ENCODE measurements at regions not wholly inside any gene's neighbourhood (a gene's known extent, or its start where the extent isn't known, plus 50 kb on each side); places are given as distances from the start of the nearest gene placed in this dataset.

GRCh38 chr2:12440731-12441130, 276.0 kb upstream of the TRIB2 start:
- peaks cover 2% of the 10 kb centered on the region for H3K4me1 Mint-ChIP-seq (ENCODE audit: low read depth)

GRCh38 chr2:12441750-12442475, 274.8 kb upstream of the TRIB2 start:
- H3K4me3 Mint-ChIP-seq (ENCODE audit: low read depth), result no peak overlapping the region
- peaks cover 34% of the 10 kb centered on the region for H3K27me3 Mint-ChIP-seq
- no peaks in the 10 kb centered on the region for H3K9me3 Mint-ChIP-seq (ENCODE audit: low read depth)
- no peak overlapping the region for H3K27ac Mint-ChIP-seq
- peaks cover 2% of the 10 kb centered on the region for H3K4me1 Mint-ChIP-seq (ENCODE audit: low read depth)
- no peaks in the 10 kb centered on the region for H3K36me3 Mint-ChIP-seq (ENCODE audit: insufficient read depth)
- DNase-seq (ENCODE audit: low spot score, unreplicated experiment), result no peak
- no peak for TF ChIP-seq CTCF (IDR thresholded peaks at IDR 0.05; ENCODE audit: unreplicated experiment)

More at GRCh38 chr2:12440731-12441130, 276.0 kb upstream of the TRIB2 start:
- H3K27ac Mint-ChIP-seq, result no peak overlapping the region
- peaks cover 38% of the 10 kb centered on the region for H3K27me3 Mint-ChIP-seq
- H3K4me3 Mint-ChIP-seq (ENCODE audit: low read depth), result no peak overlapping the region
- DNase-seq (ENCODE audit: low spot score, unreplicated experiment), result no peak
- no peaks in the 10 kb centered on the region for H3K36me3 Mint-ChIP-seq (ENCODE audit: insufficient read depth)
- H3K9me3 Mint-ChIP-seq (ENCODE audit: low read depth), result no peaks in the 10 kb centered on the region
- no peak for TF ChIP-seq CTCF (IDR thresholded peaks at IDR 0.05; ENCODE audit: unreplicated experiment)

- no peak overlapping the region for H3K27ac Mint-ChIP-seq
- peaks cover 36% of the 10 kb centered on the region for H3K27me3 Mint-ChIP-seq
- no peak overlapping the region for H3K4me3 Mint-ChIP-seq (ENCODE audit: low read depth)
- H3K9me3 Mint-ChIP-seq (ENCODE audit: low read depth), result no peaks in the 10 kb centered on the region
- no peaks in the 10 kb centered on the region for H3K36me3 Mint-ChIP-seq (ENCODE audit: insufficient read depth)
- TF ChIP-seq CTCF (IDR thresholded peaks at IDR 0.05; ENCODE audit: unreplicated experiment), result no peak
- no peak for DNase-seq (ENCODE audit: low spot score, unreplicated experiment)
- peaks cover 2% of the 10 kb centered on the region for H3K4me1 Mint-ChIP-seq (ENCODE audit: low read depth)
Measured at GRCh38 chr2:12442476-12442847, 274.3 kb upstream of the TRIB2 start.

- TF ChIP-seq CTCF (IDR thresholded peaks at IDR 0.05; ENCODE audit: unreplicated experiment), result no peak
- no peaks in the 10 kb centered on the region for H3K9me3 Mint-ChIP-seq (ENCODE audit: low read depth)
- no peak overlapping the region for H3K27ac Mint-ChIP-seq
- no peak for DNase-seq (ENCODE audit: low spot score, unreplicated experiment)
- no peak overlapping the region for H3K4me3 Mint-ChIP-seq (ENCODE audit: low read depth)
- H3K36me3 Mint-ChIP-seq (ENCODE audit: insufficient read depth), result no peaks in the 10 kb centered on the region
- H3K27me3 Mint-ChIP-seq, result peaks cover 61% of the 10 kb centered on the region
- peaks cover 14% of the 10 kb centered on the region for H3K4me1 Mint-ChIP-seq (ENCODE audit: low read depth)
Measured at GRCh38 chr2:12448846-12449505, 267.8 kb upstream of the TRIB2 start.

GRCh38 chr2:12451726-12452125, 265.0 kb upstream of the TRIB2 start:
- no peak for DNase-seq (ENCODE audit: low spot score, unreplicated experiment)
- H3K27me3 Mint-ChIP-seq, result peaks cover 61% of the 10 kb centered on the region
- H3K4me1 Mint-ChIP-seq (ENCODE audit: low read depth), result peaks cover 14% of the 10 kb centered on the region
- no peaks in the 10 kb centered on the region for H3K36me3 Mint-ChIP-seq (ENCODE audit: insufficient read depth)
- no peaks in the 10 kb centered on the region for H3K9me3 Mint-ChIP-seq (ENCODE audit: low read depth)
- no peak overlapping the region for H3K27ac Mint-ChIP-seq
- no peak for TF ChIP-seq CTCF (IDR thresholded peaks at IDR 0.05; ENCODE audit: unreplicated experiment)
- H3K4me3 Mint-ChIP-seq (ENCODE audit: low read depth), result no peak overlapping the region

All from progenitor cell of endocrine pancreas (in vitro differentiated cells).